G401.6 (cell line): ENCODE measurements at regions not wholly inside any gene's neighbourhood (a gene's known extent, or its start where the extent isn't known, plus 50 kb on each side); places are given as distances from the start of the nearest gene placed in this dataset.
"Not testable (repeated sequence)": the region's sequence is repeated elsewhere in the genome, so short reads cannot be mapped to it uniquely, and the experiment has no call there.

ENCODE experiments used
- FAIRE-seq: peaks from 2 replicates; lab custom pipeline; 2012; peaks lifted over from hg19 to GRCh38; lab: Jason Lieb, UNC

- FAIRE-seq: no peak
Measured at GRCh38 chr13:66152596-66152995, 1077.5 kb downstream of the PCDH9 start.

GRCh38 chr13:66144357-66144756 lies 1085.8 kb downstream of the PCDH9 start:
- FAIRE-seq: not testable (repeated sequence)

GRCh38 chr13:66139701-66140100 lies 1090.4 kb downstream of the PCDH9 start:
- FAIRE-seq: no peak

- FAIRE-seq: no peak
Measured at GRCh38 chr13:66139250-66139649, 1090.9 kb downstream of the PCDH9 start.

GRCh38 chr13:66138172-66138811 lies 1091.8 kb downstream of the PCDH9 start:
- FAIRE-seq: no peak

GRCh38 chr13:66137384-66137783 lies 1092.8 kb downstream of the PCDH9 start:
- FAIRE-seq: no peak

GRCh38 chr13:66128692-66129269 lies 1101.4 kb downstream of the PCDH9 start:
- FAIRE-seq: no peak

GRCh38 chr13:66128201-66128600 lies 1101.9 kb downstream of the PCDH9 start:
- no peak for FAIRE-seq

- FAIRE-seq: no peak
Measured at GRCh38 chr13:66117563-66117962, 1112.6 kb downstream of the PCDH9 start.

- FAIRE-seq: no peak
Measured at GRCh38 chr13:66113882-66114526, 1116.1 kb downstream of the PCDH9 start.

GRCh38 chr13:66111628-66112027 lies 1118.5 kb downstream of the PCDH9 start:
- FAIRE-seq: no peak

GRCh38 chr13:66106246-66106645 lies 1123.9 kb downstream of the PCDH9 start:
- no peak for FAIRE-seq

- no peak for FAIRE-seq
Measured at GRCh38 chr13:66102864-66103263, 1127.3 kb downstream of the PCDH9 start.

- FAIRE-seq: no peak
Measured at GRCh38 chr13:66099825-66100224, 1130.3 kb downstream of the PCDH9 start.

- FAIRE-seq: no peak
Measured at GRCh38 chr13:66098931-66099628, 1131.1 kb downstream of the PCDH9 start.

GRCh38 chr13:66089711-66090110 lies 1140.4 kb downstream of the PCDH9 start:
- no peak for FAIRE-seq

GRCh38 chr13:66087269-66087710 lies 1142.8 kb downstream of the PCDH9 start:
- FAIRE-seq: no peak

GRCh38 chr13:66077132-66077689 lies 1152.9 kb downstream of the PCDH9 start:
- no peak for FAIRE-seq

GRCh38 chr13:66076417-66076816 lies 1153.7 kb downstream of the PCDH9 start:
- FAIRE-seq: no peak

GRCh38 chr13:66074018-66074615 lies 1156.0 kb downstream of the PCDH9 start:
- no peak for FAIRE-seq

GRCh38 chr13:66072097-66072496 lies 1158.0 kb downstream of the PCDH9 start:
- not testable (repeated sequence) for FAIRE-seq

- FAIRE-seq: no peak
Measured at GRCh38 chr13:66071608-66072007, 1158.5 kb downstream of the PCDH9 start.
